ENCODE measurements at regions not wholly inside any gene's neighbourhood (a gene's known extent, or its start where the extent isn't known, plus 50 kb on each side); places are given as distances from the start of the nearest gene placed in this dataset.
"Not testable (repeated sequence)": the region's sequence is repeated elsewhere in the genome, so short reads cannot be mapped to it uniquely, and the experiment has no call there.

DNA sequence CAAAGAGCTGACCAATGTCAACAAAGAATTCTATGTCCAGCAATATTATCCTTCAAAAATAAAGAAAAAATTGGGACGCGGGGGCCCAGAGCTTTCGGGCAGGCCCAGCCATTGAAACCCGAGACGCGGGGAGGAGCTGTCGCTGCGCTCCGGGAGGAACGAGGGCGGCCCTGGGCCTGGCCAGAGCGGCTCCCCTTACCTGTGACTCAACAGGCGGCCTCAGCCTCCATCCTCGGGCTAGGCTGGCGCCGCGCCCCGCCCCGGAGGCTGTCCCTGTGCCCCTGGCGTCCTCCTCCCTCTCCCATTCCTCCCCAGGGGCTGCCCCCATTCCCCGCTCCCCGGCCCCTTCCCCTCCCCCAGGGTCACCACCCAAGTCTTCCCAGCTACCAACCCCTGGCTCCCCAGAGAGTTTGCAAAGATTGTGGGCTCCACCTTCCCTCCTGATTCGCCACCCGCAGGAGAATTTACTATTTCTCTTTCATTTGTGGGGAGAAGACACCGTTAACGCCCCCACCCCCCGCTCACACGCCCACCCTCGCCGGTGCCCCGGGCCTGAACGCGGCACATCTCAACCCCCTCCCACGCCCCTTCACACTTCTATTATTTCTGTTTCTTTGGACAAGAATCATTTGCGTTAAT lies 127.9 kb downstream of the ARRDC4 start:
- not testable (repeated sequence) for DNase-seq (ENCODE audit: low read depth)

DNA sequence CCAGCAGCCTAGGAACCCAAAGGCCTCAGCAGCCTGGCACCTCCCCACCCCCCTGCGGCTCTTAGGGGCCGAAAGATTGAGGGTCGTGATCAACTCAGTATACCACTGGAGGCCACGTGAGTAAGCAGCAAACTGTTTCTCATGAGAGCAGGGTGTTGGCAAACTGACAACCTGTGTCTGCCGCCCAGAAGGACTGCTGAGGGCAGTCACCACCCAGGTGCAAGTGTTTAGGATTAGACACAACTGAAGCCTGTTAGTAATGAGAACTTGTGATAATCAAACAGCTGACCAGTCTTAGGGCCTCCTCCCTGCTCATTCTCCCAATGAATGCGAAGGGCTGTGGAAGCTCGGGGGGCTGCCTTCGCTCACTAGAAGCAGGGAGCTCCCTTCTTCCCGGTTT lies 128.8 kb downstream of the ARRDC4 start:
- DNase-seq (ENCODE audit: low read depth): not testable (repeated sequence)

GRCh38 chr15:98097986-98098385 lies 137.5 kb downstream of the ARRDC4 start:
- not testable (repeated sequence) for DNase-seq (ENCODE audit: low read depth)

GRCh38 chr15:98100606-98101005 lies 140.1 kb downstream of the ARRDC4 start:
- DNase-seq (ENCODE audit: low read depth): not testable (repeated sequence)

DNA sequence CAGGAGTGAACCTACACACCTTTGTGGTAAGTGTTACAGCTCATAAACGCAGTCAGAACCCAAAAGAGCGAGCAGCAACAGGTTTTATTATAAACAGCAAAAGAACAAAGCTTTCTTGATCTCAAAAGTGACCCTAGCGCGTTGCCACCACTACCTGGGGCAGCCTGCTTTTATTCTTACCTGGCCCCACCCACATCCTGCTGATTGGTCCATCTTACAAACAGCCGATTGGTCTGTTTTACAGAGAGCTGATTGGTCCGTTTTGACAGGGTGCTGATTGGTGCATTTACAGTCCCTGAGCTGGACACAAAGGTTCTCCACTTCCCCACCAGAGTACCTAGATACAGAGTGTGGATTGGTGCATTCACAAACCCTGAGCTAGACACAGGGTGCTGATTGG lies 143.1 kb downstream of the ARRDC4 start:
- no peak for DNase-seq (ENCODE audit: low read depth)

GRCh38 chr15:98104386-98105151 lies 144.1 kb downstream of the ARRDC4 start:
- not testable (repeated sequence) for DNase-seq (ENCODE audit: low read depth)

DNA sequence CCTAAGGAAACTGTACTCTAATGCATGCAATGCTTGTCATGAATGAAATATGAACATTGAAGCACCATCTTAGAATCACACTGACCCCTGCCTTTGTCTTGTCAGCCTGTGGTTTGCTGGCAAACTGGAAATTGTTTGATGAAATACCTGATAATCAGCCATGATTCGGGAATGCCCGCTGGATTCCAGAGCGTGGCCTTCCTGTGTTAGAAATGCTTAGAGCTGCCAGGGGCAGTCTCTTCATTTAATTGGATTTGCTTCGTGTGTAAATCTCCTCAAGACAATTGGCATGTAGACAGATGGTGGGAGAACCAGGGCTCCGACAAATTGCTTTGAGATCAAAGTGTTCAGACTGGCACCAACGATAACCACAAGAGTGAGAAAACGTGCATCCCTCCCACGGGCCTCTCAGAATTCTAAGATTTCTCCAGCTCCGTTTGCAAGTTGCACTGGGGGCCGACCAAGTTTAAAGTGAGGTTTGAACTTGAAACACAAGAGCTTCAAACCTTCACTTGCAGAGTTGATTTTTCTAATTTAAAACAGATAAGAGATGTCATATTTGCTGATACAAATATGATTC lies 146.2 kb downstream of the ARRDC4 start:
- DNase-seq (ENCODE audit: low read depth): not testable (repeated sequence)

- DNase-seq (ENCODE audit: low read depth): no peak
Observed at GRCh38 chr15:98111806-98112205, 151.3 kb downstream of the ARRDC4 start.

DNA sequence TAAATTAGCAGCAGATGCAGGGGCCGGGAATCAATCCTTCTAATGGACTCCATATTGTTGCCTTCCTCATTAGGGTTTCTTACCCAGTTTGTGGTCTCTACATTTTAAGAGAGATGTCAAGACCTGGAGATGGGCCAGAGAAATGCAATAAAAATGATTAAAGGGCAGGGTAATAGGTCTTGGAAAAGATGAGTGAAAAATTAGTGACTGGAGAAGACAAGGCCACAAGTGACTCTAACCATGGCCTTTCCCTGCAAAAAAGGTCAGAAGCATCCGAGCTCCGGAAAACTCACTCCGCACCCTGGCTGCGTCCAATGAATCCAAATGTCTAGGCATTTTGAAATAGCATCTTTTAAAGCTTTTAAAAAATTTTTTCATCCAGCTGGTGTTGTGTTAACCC lies 152.8 kb downstream of the ARRDC4 start:
- no peak for DNase-seq (ENCODE audit: low read depth)

DNA sequence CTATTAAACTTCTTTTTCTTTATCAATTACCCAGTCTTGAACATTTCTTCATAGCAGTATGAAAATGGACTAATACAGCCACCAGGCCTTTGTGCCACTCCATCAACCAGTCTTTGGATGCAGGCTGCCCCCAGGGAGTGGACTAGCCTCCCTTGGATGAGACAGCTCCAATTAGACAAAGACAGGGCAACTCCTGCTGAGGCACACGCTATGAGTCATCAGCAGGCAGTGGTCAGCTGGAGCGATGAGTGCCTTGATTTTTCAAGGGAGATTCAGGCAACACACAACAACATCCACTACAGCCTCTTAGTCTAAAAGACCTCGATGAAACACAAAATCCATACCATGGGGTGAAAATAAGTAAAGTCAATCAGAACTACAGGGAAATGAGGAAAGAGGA lies 160.1 kb downstream of the ARRDC4 start:
- DNase-seq (ENCODE audit: low read depth): no peak

DNA sequence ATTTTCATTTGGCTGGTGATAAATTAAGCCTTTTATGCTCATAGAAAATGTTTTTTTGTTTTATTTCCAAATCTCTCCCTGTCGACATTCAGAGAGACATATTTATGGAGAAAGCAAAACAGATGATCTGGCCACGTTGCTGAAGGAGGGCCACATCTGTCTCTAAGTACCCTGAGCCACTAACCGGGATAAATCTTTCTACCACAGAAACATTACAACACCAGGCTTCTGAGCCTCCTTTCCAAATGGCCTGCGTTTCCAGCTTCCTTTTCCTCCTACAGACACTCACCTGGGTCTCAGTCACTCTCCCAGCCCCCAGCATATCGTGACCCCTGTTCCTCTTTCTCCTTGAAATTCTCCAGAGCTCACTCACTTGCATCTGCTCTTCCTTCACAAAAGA lies 161.0 kb downstream of the ARRDC4 start:
- no peak for DNase-seq (ENCODE audit: low read depth)

DNA sequence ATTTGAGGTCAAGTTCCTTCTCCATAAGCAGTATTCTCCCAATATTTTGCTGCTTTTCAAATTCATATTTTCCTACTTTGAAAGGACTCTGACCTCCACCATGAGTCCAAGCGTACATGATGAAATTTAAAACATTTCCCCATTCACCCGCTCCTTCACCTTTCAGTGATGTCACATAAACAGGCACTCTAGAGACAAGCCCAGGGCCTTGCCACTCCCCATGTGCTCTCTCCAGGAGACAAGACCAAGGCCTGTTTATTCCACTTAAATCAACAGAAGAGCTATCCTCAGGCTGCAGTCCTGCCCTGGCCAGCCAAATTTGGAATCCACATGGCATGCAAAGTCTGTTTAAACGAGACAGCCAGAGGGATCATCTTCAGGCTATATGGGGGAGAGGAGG lies 161.5 kb downstream of the ARRDC4 start:
- DNase-seq (ENCODE audit: low read depth): no peak

DNA sequence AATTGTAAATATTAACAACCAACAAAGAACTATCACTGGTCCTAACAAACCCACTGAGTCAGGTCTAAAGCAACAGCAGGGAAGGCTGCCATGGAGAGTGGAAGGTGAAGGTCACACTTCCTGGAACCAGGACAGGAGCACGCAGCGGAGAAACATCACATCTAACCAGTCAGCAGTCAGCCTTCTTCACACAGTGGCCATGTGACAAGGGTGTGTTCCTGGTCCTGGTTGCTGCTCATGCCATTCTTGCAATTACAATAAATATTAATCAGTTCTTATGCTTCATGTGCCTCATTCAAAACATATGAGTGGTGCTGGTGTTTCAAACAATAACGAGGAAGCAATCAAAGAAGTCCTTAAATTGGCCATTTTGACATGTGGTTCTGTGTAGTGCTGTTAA lies 162.8 kb downstream of the ARRDC4 start:
- no peak for DNase-seq (ENCODE audit: low read depth)

- DNase-seq (ENCODE audit: low read depth): no peak
Observed at GRCh38 chr15:98123834-98124233, 163.3 kb downstream of the ARRDC4 start.

DNA sequence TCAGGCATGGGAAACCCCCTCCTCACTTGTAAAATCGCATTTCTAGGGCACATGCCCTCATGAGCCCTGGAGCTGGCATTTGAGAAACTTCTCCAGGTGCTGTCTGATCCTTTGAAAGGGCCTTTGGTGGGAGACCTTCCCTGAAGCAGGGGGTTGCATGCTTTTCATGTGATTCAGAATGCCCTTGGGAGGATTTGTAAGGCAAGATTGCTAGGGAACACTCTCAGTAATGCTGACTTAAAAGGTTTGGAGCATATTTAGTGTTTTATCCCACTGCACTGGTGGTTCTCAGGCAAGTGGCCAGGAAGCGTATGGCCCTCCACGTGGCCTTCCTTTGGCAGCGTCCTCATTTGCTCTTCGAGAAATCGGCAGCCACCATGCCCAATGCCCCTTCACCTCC lies 164.1 kb downstream of the ARRDC4 start:
- DNase-seq (ENCODE audit: low read depth): no peak

GRCh38 chr15:98126326-98127085 lies 166.0 kb downstream of the ARRDC4 start:
- no peak for DNase-seq (ENCODE audit: low read depth)

DNA sequence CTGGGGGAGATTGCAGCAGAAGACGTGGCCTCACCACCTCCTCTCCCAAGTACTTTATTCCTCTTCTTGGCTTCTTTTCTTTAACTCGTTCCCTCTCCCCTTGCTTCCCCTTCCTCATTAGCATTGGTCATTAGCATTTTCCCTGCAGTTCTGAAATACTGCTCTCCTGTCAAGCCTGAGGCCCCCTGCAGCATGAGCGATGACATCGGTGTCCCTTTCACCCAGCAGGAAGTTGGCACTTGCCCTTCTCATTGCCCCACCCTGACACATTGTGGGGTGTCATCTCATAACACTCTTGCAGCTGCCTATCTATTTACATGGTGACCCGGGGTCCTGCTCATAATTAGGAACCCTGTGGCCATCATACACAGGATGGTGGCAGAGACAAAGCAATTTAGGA lies 167.1 kb downstream of the ARRDC4 start:
- no peak for DNase-seq (ENCODE audit: low read depth)

- no peak for DNase-seq (ENCODE audit: low read depth)
Observed at GRCh38 chr15:98131924-98132323, 171.4 kb downstream of the ARRDC4 start.

DNA sequence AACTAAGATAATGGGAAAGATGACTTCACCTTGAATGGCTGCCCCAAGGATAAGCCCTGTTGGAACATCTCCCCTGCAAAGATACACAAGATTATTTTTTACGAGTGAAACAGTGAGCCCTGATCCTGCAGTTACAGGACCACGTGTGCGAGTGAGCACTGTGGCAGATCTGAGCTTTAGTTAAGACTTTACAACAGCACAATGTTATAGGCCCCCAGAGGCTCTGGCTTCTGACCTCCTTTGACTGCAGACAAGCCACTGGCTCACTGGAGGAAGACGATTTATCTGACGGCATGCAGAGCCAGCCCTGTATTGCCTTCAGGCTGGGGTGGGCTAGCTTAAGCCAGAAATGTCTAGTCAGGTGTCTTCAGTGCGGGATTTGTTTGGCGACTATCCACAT lies 174.4 kb downstream of the ARRDC4 start:
- DNase-seq (ENCODE audit: low read depth): no peak

DNA sequence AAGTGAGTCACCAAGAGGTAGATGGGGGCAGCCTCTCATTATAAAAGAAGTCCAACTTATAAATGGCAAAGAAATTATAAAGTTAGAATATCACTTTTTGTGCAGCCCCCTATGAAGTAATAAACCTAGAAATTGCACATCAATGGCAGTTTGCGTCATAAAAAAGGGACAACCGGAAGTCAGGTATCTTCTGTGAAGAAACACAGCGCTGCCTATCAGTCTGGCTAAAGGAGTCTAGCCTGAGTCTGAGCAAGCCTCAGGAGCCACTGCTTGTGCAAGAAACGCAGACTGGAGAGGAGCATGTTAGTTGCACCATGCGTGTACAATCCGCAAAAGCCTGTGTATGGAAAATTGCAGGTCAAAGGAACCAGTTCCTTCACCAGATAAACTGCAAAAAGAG lies 178.4 kb downstream of the ARRDC4 start:
- DNase-seq (ENCODE audit: low read depth): no peak

DNA sequence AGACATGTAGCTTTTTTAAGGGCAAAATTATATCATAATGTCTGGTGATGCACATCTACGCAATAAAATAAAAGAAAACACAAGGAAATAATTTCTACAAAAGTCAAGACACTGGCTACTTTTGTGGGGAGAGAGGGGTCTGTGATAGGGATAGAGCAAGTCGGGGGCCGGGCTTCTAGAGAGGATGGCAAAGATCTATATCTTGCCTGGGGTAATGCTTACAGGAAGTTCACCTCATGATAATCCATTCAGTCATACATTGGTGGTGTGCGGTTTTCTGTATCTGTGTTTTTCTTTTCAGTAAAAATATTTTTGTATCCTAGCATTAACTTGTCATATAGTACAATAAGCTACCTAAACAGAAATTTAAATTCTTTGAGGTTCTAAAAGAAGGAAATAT lies 178.8 kb downstream of the ARRDC4 start:
- no peak for DNase-seq (ENCODE audit: low read depth)

GRCh38 chr15:98142572-98142971 lies 182.1 kb downstream of the ARRDC4 start:
- no peak for DNase-seq (ENCODE audit: low read depth)

- no peak for DNase-seq (ENCODE audit: low read depth)
Observed at GRCh38 chr15:98143116-98143515, 182.6 kb downstream of the ARRDC4 start.
